ENCODE measurements at regions not wholly inside any gene's neighbourhood (a gene's known extent, or its start where the extent isn't known, plus 50 kb on each side); places are given as distances from the start of the nearest gene placed in this dataset.
A peak's percentile ranks its signal among the peaks of the same experiment; 100 is the strongest.
"Not testable (repeated sequence)": the region's sequence is repeated elsewhere in the genome, so short reads cannot be mapped to it uniquely, and the experiment has no call there.

GRCh38 chr7:81525841-81526240 lies 244.0 kb downstream of the HGF start:
- DNase-seq = no peak

GRCh38 chr7:81519886-81520285 lies 250.0 kb downstream of the HGF start:
- DNase-seq = no peak

DNA sequence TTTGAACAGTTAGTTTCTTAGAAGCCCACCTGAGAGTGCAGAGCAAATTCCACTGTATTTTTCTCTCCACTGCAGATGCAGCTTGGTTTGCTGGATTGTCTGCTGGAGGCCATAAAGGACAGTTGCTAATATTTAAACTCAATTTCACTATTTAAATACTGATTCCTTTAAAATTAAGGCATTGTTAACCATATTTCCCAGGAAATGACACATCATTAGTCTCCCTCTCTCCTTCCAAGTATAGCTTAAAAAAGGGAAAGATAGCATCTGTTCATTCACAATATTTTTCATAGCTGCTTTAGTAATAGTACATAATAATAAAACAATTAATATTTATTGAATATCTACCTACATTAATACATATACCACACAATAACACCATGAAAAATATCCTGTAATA lies 252.9 kb downstream of the HGF start:
- no peak for DNase-seq

GRCh38 chr7:81515009-81515408 lies 254.8 kb downstream of the HGF start:
- DNase-seq = no peak

GRCh38 chr7:81514546-81514945 lies 255.3 kb downstream of the HGF start:
- no peak for DNase-seq

- DNase-seq = no peak
These were observed 259.7 kb downstream of the HGF start for GRCh38 chr7:81510122-81510521.

GRCh38 chr7:81507221-81507620 lies 262.6 kb downstream of the HGF start:
- DNase-seq = no peak

DNA sequence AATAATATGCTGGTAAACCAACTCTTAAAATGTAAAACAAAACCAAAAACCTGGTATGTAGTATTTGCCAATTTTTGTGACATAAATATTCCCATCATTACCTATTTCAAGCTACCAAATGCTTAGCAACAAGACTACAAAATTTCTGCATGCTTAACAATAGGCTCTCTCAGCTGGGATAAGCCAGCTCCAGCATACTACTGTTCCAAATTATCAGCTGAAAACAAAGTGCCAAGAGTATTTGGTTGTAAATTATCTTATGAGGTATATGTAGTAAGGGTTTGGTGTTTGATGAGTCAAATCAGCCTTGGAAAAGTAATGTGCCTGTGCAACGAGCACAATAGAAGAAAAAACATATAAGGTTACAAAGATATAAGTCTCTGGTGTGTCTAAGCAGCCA lies 263.2 kb downstream of the HGF start:
- no peak for DNase-seq

DNA sequence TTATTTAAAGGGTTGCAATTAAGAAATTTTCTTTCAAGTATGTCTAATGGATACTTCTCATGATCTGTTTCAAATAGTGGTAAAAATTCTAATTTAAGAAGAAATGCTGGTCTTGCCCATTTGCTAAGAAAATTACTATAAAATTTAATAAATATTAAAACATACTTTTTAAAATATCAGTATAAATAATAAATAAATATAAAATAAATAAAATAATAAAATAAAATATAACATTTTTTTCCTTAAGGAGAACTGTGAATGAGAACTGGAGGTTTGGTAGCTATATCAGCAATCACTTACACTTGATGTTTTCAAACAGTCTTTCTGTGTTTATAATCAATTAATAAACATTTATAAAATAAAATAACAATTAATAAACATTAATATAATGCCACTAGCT lies 266.1 kb downstream of the HGF start:
- no peak for DNase-seq

- no peak for DNase-seq
These were observed 266.5 kb downstream of the HGF start for GRCh38 chr7:81503336-81503735.

GRCh38 chr7:81501220-81501619 lies 268.6 kb downstream of the HGF start:
- peak in 1 of 2 donors; percentile 23 for DNase-seq

- no peak for DNase-seq
These were observed 269.2 kb downstream of the HGF start for GRCh38 chr7:81500631-81501030.

DNA sequence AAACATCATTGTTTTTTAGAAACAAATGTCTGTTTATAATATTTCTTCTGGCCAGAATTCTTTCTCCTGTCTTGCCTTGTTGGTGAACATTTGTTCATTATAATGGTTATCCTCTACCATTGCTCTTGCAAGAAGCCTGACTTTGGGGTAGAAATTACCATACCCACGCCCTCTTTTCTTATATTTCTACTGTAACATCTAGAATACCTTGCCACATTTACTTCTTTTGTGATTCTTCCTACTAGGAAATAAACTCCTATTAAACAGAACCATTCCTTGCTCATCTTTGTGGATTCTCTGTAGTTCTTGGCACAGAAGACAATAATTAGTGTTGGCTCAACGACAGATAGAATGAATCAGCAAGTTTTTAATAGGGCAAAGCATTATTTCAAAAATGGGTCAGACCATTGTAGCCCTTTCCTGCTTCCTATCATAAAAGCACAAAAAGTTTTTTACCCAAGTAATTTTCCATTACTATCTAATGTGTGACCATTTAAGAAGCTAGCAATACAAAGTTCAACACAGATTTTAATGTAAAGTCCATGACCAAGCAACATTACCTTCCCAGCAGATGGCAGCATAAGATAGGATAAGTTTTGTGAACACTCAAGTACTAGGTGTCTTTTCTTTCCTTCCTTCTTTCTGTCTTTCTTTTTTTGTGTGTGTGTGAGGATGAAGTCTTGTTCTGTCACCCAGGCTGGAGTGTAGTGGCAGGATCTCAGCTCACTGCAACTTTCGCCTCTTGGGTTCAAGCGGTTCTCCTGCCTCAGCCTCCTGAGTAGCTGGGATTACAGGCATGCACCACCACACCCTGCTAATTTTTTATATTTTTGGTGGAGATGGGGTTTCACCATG lies 270.4 kb downstream of the HGF start:
- DNase-seq = peak in 1 of 2 donors; percentile 62

- no peak for DNase-seq
These were observed 271.7 kb downstream of the HGF start for GRCh38 chr7:81498176-81498575.

GRCh38 chr7:81492910-81493309 lies 276.9 kb downstream of the HGF start:
- DNase-seq = no peak

- no peak for DNase-seq
These were observed 277.6 kb downstream of the HGF start for GRCh38 chr7:81492240-81492639.

GRCh38 chr7:81491573-81491972 lies 278.3 kb downstream of the HGF start:
- no peak for DNase-seq

DNA sequence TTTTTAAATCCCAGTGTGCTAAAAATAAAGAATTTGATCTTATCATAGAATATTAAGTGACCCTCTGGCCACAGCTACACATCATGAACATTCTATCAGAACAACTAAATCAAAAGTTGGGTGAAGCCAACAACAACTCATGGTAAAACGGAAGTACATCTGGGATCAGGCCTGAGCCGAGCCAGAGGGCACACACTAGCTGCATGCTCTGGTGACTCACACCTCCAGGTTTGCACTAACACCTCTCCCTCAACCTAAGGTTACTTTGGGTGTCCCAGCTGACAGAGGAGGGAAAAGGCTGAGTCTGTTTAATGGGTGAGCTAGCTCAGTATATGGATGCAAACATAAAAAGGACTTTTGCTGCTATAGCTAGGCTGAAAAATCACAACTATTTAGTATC lies 281.6 kb downstream of the HGF start:
- no peak for DNase-seq

DNA sequence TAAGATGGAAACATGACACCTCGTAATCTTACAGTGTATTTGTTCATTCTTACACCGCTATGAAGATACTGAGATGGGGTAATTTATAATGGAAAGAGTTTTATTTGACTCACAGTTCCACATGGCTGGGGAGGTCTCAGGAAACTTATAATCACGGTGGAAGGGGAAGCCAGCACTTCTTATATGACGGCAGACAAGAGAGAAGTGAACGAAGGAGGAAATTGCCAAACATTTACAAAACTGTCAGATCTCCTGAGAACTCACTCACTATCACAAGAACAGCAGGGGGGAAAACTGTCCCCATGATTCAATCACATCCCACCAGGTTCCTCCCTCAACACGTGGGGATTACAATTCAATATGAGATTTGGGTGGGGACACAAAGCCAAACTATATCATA lies 282.3 kb downstream of the HGF start:
- DNase-seq = no peak

GRCh38 chr7:81484261-81484660 lies 285.6 kb downstream of the HGF start:
- DNase-seq = peak in 1 of 2 donors; percentile 15

GRCh38 chr7:81482600-81483186 lies 287.2 kb downstream of the HGF start:
- peak in 1 of 2 donors; percentile 62 for DNase-seq

DNA sequence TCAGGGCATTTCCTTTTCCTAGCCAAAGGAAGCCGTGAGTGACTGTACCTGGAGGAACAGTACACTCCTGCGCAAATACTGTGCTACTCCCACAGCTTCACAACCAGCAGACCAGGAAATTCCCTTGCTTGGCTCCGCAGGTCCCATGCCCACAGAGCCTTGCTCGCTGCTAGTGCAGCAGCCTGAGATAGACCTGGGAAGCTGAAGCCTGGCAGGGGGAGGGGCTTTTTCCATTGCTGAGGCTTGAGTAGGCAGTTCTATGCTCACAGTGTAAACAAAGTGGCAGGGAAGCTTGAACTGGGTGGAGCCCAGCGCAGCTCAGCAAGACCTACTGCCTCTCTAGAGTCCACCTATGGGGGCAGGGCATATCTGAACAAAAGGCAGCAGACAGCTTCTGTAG lies 291.2 kb downstream of the HGF start:
- no peak for DNase-seq

DNA sequence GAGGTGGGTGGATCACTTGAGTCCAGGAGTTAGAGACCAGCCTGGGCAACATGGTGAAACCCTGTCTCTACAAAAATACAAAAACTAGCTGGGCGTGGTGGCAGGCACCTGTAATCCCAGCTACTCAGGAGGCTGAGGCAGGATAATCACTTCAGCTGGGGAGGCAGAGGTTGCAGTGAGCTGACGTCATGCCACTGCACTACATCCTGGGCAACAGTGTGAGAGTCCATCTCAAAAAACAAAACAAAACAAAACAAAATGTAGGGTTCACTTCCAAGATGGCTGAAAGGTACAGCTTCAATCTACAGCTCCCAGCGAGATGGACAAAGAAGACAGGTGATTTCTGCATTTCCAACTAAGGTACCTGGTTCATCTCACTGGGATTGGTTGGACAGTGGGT lies 291.6 kb downstream of the HGF start:
- not testable (repeated sequence) for DNase-seq

- DNase-seq = no peak
These were observed 296.6 kb downstream of the HGF start for GRCh38 chr7:81473236-81473635.

All from hippocampal formation (tissue), 2 donors.